Esophagus muscularis mucosa (tissue), 3 donors: ENCODE measurements at regions not wholly inside any gene's neighbourhood (a gene's known extent, or its start where the extent isn't known, plus 50 kb on each side); places are given as distances from the start of the nearest gene placed in this dataset.

Source experiments
- CTCF ChIP-seq, 3 experiments: fragments of 200-600 bp in 2 of 3; fragments of 450-650 bp in 1 of 3; sonication (generic) in 2 of 3; IDR thresholded peaks; one replicate each; pipeline ENCODE4 v1.5.1; 2017 to 2019; ENCODE audit warnings: antibody characterized with exemption in 3 of 3, mild to moderate bottlenecking in 2 of 3, moderate library complexity in 1 of 3
- POLR2A ChIP-seq: fragments of 450-650 bp; IDR thresholded peaks from one replicate; pipeline ENCODE4 v1.6.1; 2017; ENCODE audit warnings: antibody characterized with exemption, moderate library complexity, mild to moderate bottlenecking, low read depth

- TF ChIP-seq CTCF (IDR thresholded peaks at IDR 0.05) (no peak), POLR2A (no peak)
Measured at GRCh38 chr18:70936160-70936559, 647.3 kb downstream of the SOCS6 start.
